ENCODE measurements at regions not wholly inside any gene's neighbourhood (a gene's known extent, or its start where the extent isn't known, plus 50 kb on each side); places are given as distances from the start of the nearest gene placed in this dataset.

DNA sequence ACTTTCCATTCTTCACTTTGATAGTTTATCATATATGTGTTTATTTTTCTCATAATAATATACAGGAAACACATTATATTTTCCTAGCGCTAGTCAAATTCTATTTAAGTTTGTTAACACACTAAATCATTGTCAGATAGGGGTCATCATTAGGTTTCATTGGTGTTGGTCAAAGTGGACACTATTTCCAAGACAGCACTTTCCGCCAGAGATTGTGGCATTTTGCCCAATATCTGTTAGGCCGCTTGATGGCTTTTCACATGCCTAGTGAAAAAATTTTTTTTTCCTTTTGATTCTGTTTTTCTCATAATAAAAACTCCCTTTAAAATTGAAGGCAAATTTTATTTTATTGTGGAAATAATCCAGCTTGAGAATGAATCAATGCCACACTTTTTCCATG, 495.4 kb upstream of the AKR1E2 start:
- TF ChIP-seq CTCF (IDR thresholded peaks at IDR 0.05 in 8 of 11, conservative IDR thresholded peaks at IDR 0.05 in 3 of 11) (no peak), POLR2AphosphoS5 (IDR thresholded peaks at IDR 0.05) (no peak)
